ENCODE measurements at regions not wholly inside any gene's neighbourhood (a gene's known extent, or its start where the extent isn't known, plus 50 kb on each side); places are given as distances from the start of the nearest gene placed in this dataset.

- no peak overlapping the region for H3K4me3 Mint-ChIP-seq
- H3K36me3 Mint-ChIP-seq: no peaks in the 10 kb centered on the region
- H3K9me3 Mint-ChIP-seq: peaks cover 1 to 61% (median 14%) of the 10 kb centered on the region in 6 donors
- no peaks in the 10 kb centered on the region for H3K4me1 Mint-ChIP-seq
- H3K27ac Mint-ChIP-seq: no peak overlapping the region
- no peaks in the 10 kb centered on the region for H3K27me3 Mint-ChIP-seq (ENCODE audit: low read depth in 3 of 3)
- no peak for DNase-seq
Observed at GRCh38 chr9:104256031-104256695, 162.1 kb downstream of the SMC2 start.

- no peak for DNase-seq
- no peaks in the 10 kb centered on the region for H3K4me1 Mint-ChIP-seq
- H3K36me3 Mint-ChIP-seq: no peaks in the 10 kb centered on the region
- no peak overlapping the region for H3K27ac Mint-ChIP-seq
- H3K4me3 Mint-ChIP-seq: no peak overlapping the region
- peaks cover 1 to 61% (median 14%) of the 10 kb centered on the region in 6 donors for H3K9me3 Mint-ChIP-seq
- H3K27me3 Mint-ChIP-seq (ENCODE audit: low read depth in 3 of 3): no peaks in the 10 kb centered on the region
Observed at GRCh38 chr9:104256696-104257062, 162.6 kb downstream of the SMC2 start.

GRCh38 chr9:104258296-104259011, 164.3 kb downstream of the SMC2 start:
- Mint-ChIP-seq H3K4me3 (no peak overlapping the region), H3K4me1 (no peaks in the 10 kb centered on the region), H3K36me3 (no peaks in the 10 kb centered on the region), H3K27me3 (ENCODE audit: low read depth in 3 of 3) (no peaks in the 10 kb centered on the region), H3K27ac (no peak overlapping the region), H3K9me3 (peaks cover 2 to 45% (median 9%) of the 10 kb centered on the region in 6 donors)
- no peak for DNase-seq

DNA sequence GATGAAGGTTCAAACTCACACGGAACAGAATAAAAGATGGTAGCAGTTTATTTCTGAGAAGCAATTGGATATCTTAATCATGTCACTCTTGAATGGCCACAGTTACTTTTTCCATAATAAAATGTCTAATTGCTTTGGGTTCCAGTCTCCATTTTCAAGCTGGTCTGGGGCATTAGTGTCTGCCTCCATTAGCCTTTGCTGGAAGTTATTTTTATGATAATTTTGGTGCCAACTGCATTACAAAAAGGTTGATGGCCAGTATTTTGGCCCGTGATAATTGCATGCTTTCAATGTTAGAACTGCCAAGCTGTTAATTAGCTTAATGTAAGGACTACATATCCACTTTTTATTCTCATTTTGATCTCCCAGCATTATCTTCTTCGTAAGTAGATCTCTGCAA, 165.9 kb downstream of the SMC2 start:
- no peak for DNase-seq
- Mint-ChIP-seq H3K4me3 (no peak overlapping the region), H3K27ac (no peak overlapping the region), H3K36me3 (no peaks in the 10 kb centered on the region), H3K9me3 (peaks cover 5 to 40% (median 9%) of the 10 kb centered on the region in 6 donors), H3K4me1 (no peaks in the 10 kb centered on the region), H3K27me3 (ENCODE audit: low read depth in 3 of 3) (no peaks in the 10 kb centered on the region)

DNA sequence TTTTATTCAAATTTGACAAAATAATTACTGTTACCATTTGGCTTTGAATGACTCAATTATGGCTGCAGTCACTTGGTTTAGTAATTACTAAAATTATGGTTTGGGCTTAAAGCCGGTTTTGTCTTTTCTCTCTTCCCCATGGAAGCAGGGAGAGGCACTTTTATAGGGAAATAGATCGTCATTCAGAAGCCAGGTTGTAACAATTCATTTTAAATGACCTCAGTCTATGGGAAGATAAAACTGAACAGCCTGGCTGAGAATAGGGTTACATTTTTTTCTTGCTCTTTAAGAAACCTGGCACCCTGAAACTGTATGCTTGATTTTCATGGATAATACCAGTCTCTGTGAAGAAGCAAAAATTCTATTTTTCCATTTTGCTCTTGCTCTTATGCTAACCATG, 169.8 kb downstream of the SMC2 start:
- Mint-ChIP-seq H3K4me1 (no peaks in the 10 kb centered on the region), H3K27ac (no peak overlapping the region), H3K36me3 (no peaks in the 10 kb centered on the region), H3K4me3 (no peak overlapping the region), H3K9me3 (peaks cover 5 to 21% (median 6%) of the 10 kb centered on the region in 6 donors), H3K27me3 (ENCODE audit: low read depth in 3 of 3) (no peaks in the 10 kb centered on the region)
- DNase-seq: no peak

DNA sequence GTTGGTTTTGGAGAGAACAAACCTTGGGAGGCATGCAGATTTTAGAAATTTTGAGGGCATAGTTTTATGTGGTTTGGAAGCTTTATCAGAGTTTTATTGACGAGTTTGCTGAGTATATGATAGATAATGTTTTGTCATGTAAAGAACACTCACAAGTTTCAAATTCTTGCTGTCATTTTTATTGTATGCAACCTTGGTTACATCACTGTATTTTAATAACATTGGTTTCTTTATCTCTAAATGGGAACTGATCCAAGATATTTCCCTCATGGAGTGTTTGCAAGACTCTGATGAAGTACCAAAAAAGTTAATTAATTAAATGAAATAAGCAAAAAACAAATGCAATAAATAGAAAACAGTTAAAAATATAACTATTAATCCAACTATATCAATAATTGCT, 170.3 kb downstream of the SMC2 start:
- Mint-ChIP-seq H3K4me1 (no peaks in the 10 kb centered on the region), H3K27ac (no peak overlapping the region), H3K27me3 (ENCODE audit: low read depth in 3 of 3) (no peaks in the 10 kb centered on the region), H3K4me3 (no peak overlapping the region), H3K36me3 (no peaks in the 10 kb centered on the region), H3K9me3 (peaks cover 4 to 16% (median 6%) of the 10 kb centered on the region in 6 donors)
- DNase-seq: no peak

DNA sequence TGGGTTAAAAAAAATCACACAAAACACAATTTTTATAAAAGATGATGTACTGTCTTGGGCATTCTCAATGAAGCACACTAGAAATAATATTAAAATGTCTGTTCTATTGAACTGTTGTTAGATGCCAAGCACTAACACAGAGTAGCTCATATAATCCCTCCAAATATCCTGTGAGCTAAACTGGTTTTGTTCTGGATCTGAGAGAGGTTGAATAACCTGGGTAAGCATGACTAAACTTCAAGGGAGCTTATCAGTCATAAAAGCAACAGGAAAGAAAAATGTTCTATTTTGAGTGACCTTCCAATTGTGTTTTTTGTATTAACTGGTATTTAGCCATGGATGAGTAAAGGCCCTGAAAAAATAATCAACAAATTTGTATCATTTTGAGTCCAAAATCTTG, 175.3 kb downstream of the SMC2 start:
- H3K9me3 Mint-ChIP-seq: peaks cover 0 to 18% (median 4%) of the 10 kb centered on the region in 6 donors
- H3K36me3 Mint-ChIP-seq: no peaks in the 10 kb centered on the region
- no peaks in the 10 kb centered on the region for H3K4me1 Mint-ChIP-seq
- DNase-seq: no peak
- no peaks in the 10 kb centered on the region for H3K27me3 Mint-ChIP-seq (ENCODE audit: low read depth in 3 of 3)
- no peak overlapping the region for H3K27ac Mint-ChIP-seq
- H3K4me3 Mint-ChIP-seq: no peak overlapping the region

DNA sequence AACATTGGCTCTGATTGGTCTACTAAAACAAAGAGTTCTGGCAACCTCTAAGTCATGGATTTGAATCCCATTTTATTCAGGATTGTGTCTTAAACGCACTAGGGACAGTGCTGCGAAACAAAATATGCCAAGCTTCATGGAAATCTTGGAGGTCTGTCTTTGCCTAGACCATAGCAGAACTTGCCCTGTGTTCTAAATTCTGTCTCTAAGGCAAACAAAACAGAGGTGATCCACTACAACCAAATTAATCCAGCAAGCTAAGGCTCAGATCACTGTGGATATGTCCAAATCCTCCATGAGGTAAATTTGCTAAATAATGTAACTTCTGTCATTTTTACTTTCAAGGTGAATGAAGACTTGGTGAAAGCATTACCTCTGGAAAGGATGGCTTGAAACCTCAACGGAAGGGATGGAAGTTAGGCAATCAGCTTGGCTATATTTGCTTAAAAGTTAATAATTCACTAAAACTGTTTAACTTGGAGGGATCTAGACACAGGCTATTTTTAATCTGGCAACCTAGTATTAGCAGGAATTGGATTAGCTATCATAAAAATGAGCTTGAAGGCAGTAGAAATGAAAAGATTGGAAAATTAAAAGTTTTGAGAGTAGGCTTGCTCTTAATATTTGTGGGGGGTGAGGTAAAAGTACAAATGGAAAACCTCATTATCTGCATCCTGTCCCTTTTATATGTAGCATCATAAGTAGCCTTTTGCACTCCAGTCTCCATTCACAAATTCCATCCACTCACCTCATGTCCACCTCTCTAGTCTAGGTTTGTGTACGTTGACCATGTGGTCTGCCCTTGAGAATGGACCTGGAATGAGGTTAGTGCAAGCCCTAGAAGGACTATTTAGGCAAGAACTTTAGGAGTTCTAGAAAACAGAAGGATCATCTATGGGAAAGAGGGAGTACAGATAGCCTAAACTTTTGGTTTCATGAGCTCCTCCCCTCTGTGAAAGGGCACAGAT, 176.2 kb downstream of the SMC2 start:
- no peak overlapping the region for H3K4me3 Mint-ChIP-seq
- H3K9me3 Mint-ChIP-seq: peaks cover 0 to 18% (median 6%) of the 10 kb centered on the region in 6 donors
- H3K4me1 Mint-ChIP-seq: no peaks in the 10 kb centered on the region
- H3K27ac Mint-ChIP-seq: no peak overlapping the region
- no peaks in the 10 kb centered on the region for H3K36me3 Mint-ChIP-seq
- no peak for DNase-seq
- H3K27me3 Mint-ChIP-seq (ENCODE audit: low read depth in 3 of 3): no peaks in the 10 kb centered on the region

DNA sequence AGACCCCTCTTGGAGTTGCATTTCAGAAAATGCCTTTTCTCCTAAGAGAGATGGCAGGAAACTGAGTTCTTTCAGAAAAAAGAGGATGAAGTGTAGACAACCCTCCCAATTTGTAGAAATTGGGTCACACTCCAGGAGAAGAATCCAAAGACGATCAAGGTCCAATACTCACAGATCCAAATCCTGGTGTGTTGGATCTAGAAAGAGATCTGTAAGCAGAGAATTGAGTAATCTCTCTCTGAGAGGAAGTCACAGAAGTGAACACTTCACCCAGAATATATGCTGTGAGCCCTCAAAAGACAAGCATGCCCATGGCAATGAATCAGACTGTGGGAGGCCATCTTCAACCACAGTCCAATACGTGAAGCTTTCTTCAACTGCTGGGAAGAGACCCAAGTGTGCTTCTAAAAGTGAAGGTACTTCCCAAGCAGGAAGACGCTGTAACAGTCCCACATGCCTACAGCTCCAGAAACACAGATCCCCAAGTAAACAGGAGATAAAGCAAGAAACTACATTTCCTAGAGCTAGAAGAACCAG, 182.7 kb downstream of the SMC2 start:
- Mint-ChIP-seq H3K9me3 (peaks cover 1 to 18% (median 9%) of the 10 kb centered on the region in 6 donors), H3K27ac (no peak overlapping the region), H3K4me1 (no peaks in the 10 kb centered on the region), H3K27me3 (ENCODE audit: low read depth in 3 of 3) (no peaks in the 10 kb centered on the region), H3K36me3 (no peaks in the 10 kb centered on the region), H3K4me3 (no peak overlapping the region)
- DNase-seq: no peak

DNA sequence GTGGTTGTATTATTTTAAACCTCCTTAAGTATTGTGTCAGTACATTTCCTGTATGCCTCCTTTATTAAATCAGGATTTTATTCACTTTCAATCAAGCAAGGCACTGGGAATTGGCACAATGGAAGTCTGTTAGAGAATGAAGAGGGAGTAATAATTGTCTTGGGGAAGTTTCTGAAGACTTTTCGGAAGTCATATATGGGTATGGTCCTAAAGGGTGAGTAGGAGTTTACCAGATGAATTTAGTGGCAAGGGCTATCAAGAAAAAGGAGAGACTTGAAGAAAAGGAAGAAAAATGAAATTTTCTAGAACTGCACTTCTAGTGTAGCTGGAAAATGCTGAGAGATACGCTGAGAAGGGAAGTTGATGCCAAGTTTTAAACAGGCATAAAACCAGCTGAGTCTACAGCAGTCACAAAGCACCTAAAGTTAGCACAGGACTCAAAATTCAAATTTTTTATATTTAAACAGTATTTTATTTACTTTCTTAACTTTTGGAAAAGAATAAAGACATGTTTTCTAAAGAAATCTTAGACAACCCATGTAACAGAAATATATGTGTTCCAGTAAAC, 184.9 kb downstream of the SMC2 start:
- H3K27me3 Mint-ChIP-seq (ENCODE audit: low read depth in 3 of 3): no peaks in the 10 kb centered on the region
- no peaks in the 10 kb centered on the region for H3K4me1 Mint-ChIP-seq
- H3K27ac Mint-ChIP-seq: no peak overlapping the region
- no peak overlapping the region for H3K4me3 Mint-ChIP-seq
- DNase-seq: no peak
- peaks cover 1 to 14% (median 10%) of the 10 kb centered on the region in 6 donors for H3K9me3 Mint-ChIP-seq
- no peaks in the 10 kb centered on the region for H3K36me3 Mint-ChIP-seq

- Mint-ChIP-seq H3K36me3 (no peaks in the 10 kb centered on the region), H3K9me3 (peaks cover 1 to 14% (median 9%) of the 10 kb centered on the region in 6 donors), H3K4me3 (no peak overlapping the region), H3K27ac (no peak overlapping the region), H3K27me3 (ENCODE audit: low read depth in 3 of 3) (no peaks in the 10 kb centered on the region), H3K4me1 (no peaks in the 10 kb centered on the region)
- no peak for DNase-seq
Observed at GRCh38 chr9:104279535-104280177, 185.5 kb downstream of the SMC2 start.

- no peak overlapping the region for H3K27ac Mint-ChIP-seq
- DNase-seq: no peak
- no peaks in the 10 kb centered on the region for H3K36me3 Mint-ChIP-seq
- H3K4me3 Mint-ChIP-seq: no peak overlapping the region
- H3K9me3 Mint-ChIP-seq: peaks cover 1 to 14% (median 8%) of the 10 kb centered on the region in 6 donors
- no peaks in the 10 kb centered on the region for H3K4me1 Mint-ChIP-seq
- peaks cover 0 to 1% (median 0%) of the 10 kb centered on the region in 3 donors for H3K27me3 Mint-ChIP-seq (ENCODE audit: low read depth in 3 of 3)
Observed at GRCh38 chr9:104280178-104280560, 186.1 kb downstream of the SMC2 start.

DNA sequence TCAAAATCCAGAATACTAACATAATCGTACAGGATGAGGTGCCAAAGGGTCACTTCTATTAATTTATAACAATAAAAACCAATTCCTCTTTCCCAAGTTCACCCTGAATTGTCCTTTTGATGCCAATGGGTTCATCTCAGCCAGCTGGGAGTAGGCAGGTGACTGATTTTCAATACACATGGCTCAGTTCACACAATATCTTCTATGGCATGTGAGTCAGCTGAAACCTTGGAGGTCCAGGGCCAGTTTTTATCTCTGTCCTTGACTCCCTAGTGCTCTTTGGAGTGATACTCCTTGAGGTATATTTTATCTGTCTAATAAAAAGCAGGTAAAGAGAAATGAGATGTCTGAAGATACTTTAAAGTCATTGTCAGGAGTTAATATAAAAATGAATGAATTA, 186.6 kb downstream of the SMC2 start:
- Mint-ChIP-seq H3K36me3 (no peaks in the 10 kb centered on the region), H3K4me3 (no peak overlapping the region), H3K27ac (no peak overlapping the region), H3K9me3 (peaks cover 1 to 14% (median 9%) of the 10 kb centered on the region in 6 donors), H3K27me3 (ENCODE audit: low read depth in 3 of 3) (peaks cover 0 to 1% (median 0%) of the 10 kb centered on the region in 3 donors), H3K4me1 (no peaks in the 10 kb centered on the region)
- DNase-seq: no peak

Measured in immature natural killer cell (primary cell).